ENCODE measurements at regions not wholly inside any gene's neighbourhood (a gene's known extent, or its start where the extent isn't known, plus 50 kb on each side); places are given as distances from the start of the nearest gene placed in this dataset.

DNA sequence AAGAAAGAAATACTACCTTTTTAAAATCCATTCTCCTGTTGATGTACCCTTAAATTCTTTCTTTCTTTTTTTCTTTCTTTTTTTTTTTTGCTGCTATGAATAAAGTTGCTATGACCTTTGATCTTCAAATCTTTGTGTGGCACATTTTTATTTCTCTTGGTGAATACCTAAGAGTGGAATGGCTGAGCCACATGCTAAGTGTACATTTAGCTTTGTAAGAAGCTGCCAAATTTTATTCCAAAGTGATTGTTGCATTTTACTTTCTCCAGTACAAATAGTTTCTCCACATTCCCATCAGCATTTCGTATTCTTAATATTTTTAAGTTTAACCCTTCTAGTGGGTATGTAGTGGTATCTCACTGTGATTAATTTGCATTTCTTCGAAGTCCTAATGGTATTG is 88.8 kb upstream of the RAB27B start:
- TF ChIP-seq, protein P1, sequence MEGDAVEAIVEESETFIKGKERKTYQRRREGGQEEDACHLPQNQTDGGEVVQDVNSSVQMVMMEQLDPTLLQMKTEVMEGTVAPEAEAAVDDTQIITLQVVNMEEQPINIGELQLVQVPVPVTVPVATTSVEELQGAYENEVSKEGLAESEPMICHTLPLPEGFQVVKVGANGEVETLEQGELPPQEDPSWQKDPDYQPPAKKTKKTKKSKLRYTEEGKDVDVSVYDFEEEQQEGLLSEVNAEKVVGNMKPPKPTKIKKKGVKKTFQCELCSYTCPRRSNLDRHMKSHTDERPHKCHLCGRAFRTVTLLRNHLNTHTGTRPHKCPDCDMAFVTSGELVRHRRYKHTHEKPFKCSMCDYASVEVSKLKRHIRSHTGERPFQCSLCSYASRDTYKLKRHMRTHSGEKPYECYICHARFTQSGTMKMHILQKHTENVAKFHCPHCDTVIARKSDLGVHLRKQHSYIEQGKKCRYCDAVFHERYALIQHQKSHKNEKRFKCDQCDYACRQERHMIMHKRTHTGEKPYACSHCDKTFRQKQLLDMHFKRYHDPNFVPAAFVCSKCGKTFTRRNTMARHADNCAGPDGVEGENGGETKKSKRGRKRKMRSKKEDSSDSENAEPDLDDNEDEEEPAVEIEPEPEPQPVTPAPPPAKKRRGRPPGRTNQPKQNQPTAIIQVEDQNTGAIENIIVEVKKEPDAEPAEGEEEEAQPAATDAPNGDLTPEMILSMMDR (conservative IDR thresholded peaks at IDR 0.05): no peak
- TF ChIP-seq ZFX (IDR thresholded peaks at IDR 0.05): no peak
